ENCODE measurements at regions not wholly inside any gene's neighbourhood (a gene's known extent, or its start where the extent isn't known, plus 50 kb on each side); places are given as distances from the start of the nearest gene placed in this dataset.

DNA sequence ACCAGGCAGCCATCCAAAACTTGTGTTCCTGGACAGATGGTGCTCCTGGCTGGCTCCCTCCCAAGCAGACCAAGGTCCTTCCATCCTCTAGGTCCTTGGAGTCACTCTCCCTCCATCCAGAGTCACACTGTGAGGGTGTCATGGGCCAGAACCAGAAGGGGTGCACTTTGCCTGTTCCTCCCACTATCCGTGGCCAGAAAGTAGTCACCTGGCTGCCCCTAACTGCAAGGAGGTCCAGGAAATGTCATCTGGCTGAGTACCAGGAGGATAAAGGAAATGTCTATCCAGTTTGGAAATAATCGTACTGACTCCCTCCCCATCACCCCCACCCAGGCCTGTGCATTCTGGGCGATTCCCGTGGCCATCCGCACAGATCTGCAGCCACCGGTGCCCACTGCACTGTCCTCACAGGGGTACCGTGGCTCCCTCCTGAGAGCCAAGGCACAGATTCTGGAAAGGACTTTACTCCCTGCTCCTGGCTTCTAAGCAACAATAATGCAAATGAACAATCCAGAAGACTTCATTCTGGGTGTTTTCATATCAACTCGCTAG is 253.2 kb downstream of the NPHP4 start:
- H3K36me3 ChIP-seq (replicated peaks in 1 of 2; ENCODE audit: control extremely low read depth in 1 of 2, control insufficient read depth in 1 of 2, extremely low read depth in 1 of 2, insufficient read depth in 2 of 2, low read length in 1 of 2): no peaks in the 10 kb centered on the region
- CTCF ChIA-PET: no interaction called here
- H3K4me2 ChIP-seq (replicated peaks; ENCODE audit: low read depth, low read length, poor library complexity, severe bottlenecking): no peak overlapping the region
- POLR2A ChIA-PET: no interaction called here
- intact Hi-C loops (cut with micrococcal nuclease): no loop called here
- H3K4me3 ChIP-seq (ENCODE audit: control extremely low read depth in 1 of 5, extremely low read depth in 1 of 5, insufficient read depth in 1 of 5, low read depth in 2 of 5, low read length in 4 of 5): no peak overlapping the region
- Mint-ChIP-seq H3K4me3 (no peak overlapping the region), H3K27ac (no peak overlapping the region), H3K4me1 (no peaks in the 10 kb centered on the region), H3K27me3 (peaks cover 3% of the 10 kb centered on the region), H3K9me3 (ENCODE audit: insufficient read depth) (no peaks in the 10 kb centered on the region)
- H3K79me2 ChIP-seq (ENCODE audit: control insufficient read depth, insufficient read depth, low read length): no peaks in the 10 kb centered on the region
- no peaks in the 10 kb centered on the region for H3K27me3 ChIP-seq (replicated peaks in 1 of 4; ENCODE audit: control extremely low read depth in 1 of 4, control insufficient read depth in 3 of 4, insufficient read depth in 4 of 4, low read length in 3 of 4)
- H4K20me1 ChIP-seq (ENCODE audit: control insufficient read depth, insufficient read depth, low read length, poor library complexity, severe bottlenecking): no peaks in the 10 kb centered on the region
- no peak for TF ChIP-seq EZH2 (IDR thresholded peaks at IDR 0.05; ENCODE audit: borderline replicate concordance, insufficient read depth, low read depth, low read length, poor library complexity, severe bottlenecking)
- TF ChIP-seq, protein P1, sequence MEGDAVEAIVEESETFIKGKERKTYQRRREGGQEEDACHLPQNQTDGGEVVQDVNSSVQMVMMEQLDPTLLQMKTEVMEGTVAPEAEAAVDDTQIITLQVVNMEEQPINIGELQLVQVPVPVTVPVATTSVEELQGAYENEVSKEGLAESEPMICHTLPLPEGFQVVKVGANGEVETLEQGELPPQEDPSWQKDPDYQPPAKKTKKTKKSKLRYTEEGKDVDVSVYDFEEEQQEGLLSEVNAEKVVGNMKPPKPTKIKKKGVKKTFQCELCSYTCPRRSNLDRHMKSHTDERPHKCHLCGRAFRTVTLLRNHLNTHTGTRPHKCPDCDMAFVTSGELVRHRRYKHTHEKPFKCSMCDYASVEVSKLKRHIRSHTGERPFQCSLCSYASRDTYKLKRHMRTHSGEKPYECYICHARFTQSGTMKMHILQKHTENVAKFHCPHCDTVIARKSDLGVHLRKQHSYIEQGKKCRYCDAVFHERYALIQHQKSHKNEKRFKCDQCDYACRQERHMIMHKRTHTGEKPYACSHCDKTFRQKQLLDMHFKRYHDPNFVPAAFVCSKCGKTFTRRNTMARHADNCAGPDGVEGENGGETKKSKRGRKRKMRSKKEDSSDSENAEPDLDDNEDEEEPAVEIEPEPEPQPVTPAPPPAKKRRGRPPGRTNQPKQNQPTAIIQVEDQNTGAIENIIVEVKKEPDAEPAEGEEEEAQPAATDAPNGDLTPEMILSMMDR (IDR thresholded peaks at IDR 0.05): no peak
- WGBS (ENCODE audit: insufficient coverage): 96% methylated on average over 5 of the region's 8 CpGs
- ATAC-seq (ENCODE audit: low read depth): no peak
- H3K4me1 ChIP-seq (ENCODE audit: control insufficient read depth in 2 of 2, insufficient read depth in 2 of 2, low read length in 2 of 2): no peaks in the 10 kb centered on the region
- no peak overlapping the region for H2AFZ ChIP-seq (ENCODE audit: insufficient read depth, low read depth, low read length, poor library complexity, severe bottlenecking)
- H3K9me3 ChIP-seq (ENCODE audit: control extremely low read depth in 1 of 3, control insufficient read depth in 2 of 3, insufficient read depth in 1 of 3, low read length in 2 of 3): peaks cover 0 to 3% (median 0%) of the 10 kb centered on the region in 3 donors
- no peak overlapping the region for H3K27ac ChIP-seq (ENCODE audit: low read length in 2 of 2)
- H3K9ac ChIP-seq (ENCODE audit: low read length): no peak overlapping the region
- no peak for DNase-seq

GRCh38 chr1:5737081-5737480 is 255.1 kb downstream of the NPHP4 start:
- Mint-ChIP-seq H3K4me3 (no peak overlapping the region), H3K27ac (no peak overlapping the region), H3K27me3 (peaks cover 3% of the 10 kb centered on the region), H3K4me1 (no peaks in the 10 kb centered on the region), H3K9me3 (ENCODE audit: insufficient read depth) (no peaks in the 10 kb centered on the region)
- TF ChIP-seq, protein P1 (IDR thresholded peaks at IDR 0.05): no peak
- TF ChIP-seq EZH2 (IDR thresholded peaks at IDR 0.05; ENCODE audit: borderline replicate concordance, insufficient read depth, low read depth, low read length, poor library complexity, severe bottlenecking): no peak
- ATAC-seq (ENCODE audit: low read depth): no peak
- POLR2A ChIA-PET: no interaction called here
- WGBS (ENCODE audit: insufficient coverage): 89% methylated on average over 4 of the region's 4 CpGs
- Histone ChIP-seq H3K27ac (ENCODE audit: low read length in 2 of 2) (no peak overlapping the region), H3K4me2 (replicated peaks; ENCODE audit: low read depth, low read length, poor library complexity, severe bottlenecking) (no peak overlapping the region), H3K36me3 (replicated peaks in 1 of 2; ENCODE audit: control extremely low read depth in 1 of 2, control insufficient read depth in 1 of 2, extremely low read depth in 1 of 2, insufficient read depth in 2 of 2, low read length in 1 of 2) (no peaks in the 10 kb centered on the region), H3K4me3 (ENCODE audit: control extremely low read depth in 1 of 5, extremely low read depth in 1 of 5, insufficient read depth in 1 of 5, low read depth in 2 of 5, low read length in 4 of 5) (no peak overlapping the region), H3K27me3 (replicated peaks in 1 of 4; ENCODE audit: control extremely low read depth in 1 of 4, control insufficient read depth in 3 of 4, insufficient read depth in 4 of 4, low read length in 3 of 4) (no peaks in the 10 kb centered on the region), H3K9ac (ENCODE audit: low read length) (no peak overlapping the region), H2AFZ (ENCODE audit: insufficient read depth, low read depth, low read length, poor library complexity, severe bottlenecking) (no peak overlapping the region), H3K79me2 (ENCODE audit: control insufficient read depth, insufficient read depth, low read length) (no peaks in the 10 kb centered on the region), H3K9me3 (ENCODE audit: control extremely low read depth in 1 of 3, control insufficient read depth in 2 of 3, insufficient read depth in 1 of 3, low read length in 2 of 3) (no peaks in the 10 kb centered on the region), H3K4me1 (ENCODE audit: control insufficient read depth in 2 of 2, insufficient read depth in 2 of 2, low read length in 2 of 2) (no peaks in the 10 kb centered on the region), H4K20me1 (ENCODE audit: control insufficient read depth, insufficient read depth, low read length, poor library complexity, severe bottlenecking) (no peaks in the 10 kb centered on the region)
- intact Hi-C loops (cut with micrococcal nuclease): no loop called here
- CTCF ChIA-PET: no interaction called here
- DNase-seq: no peak
